Stimulated activated CD8-positive, alpha-beta memory T cell treated with anti-CD3 and anti-CD28 coated beads, Interleukin-2, amount 100 ng/mL, for 1 hour (primary cell): ENCODE measurements at regions not wholly inside any gene's neighbourhood (a gene's known extent, or its start where the extent isn't known, plus 50 kb on each side); places are given as distances from the start of the nearest gene placed in this dataset.

Experiments
- DNase-seq, 2 donors: peaks; one replicate each; pipeline ENCODE4 v3.0.0-alpha.2; 2020; ENCODE audit warnings: low read depth in 2 of 2

GRCh38 chr2:133838642-133839365 lies 270.5 kb upstream of the NCKAP5 start:
- no peak for DNase-seq

- no peak for DNase-seq
These were observed 271.4 kb upstream of the NCKAP5 start for GRCh38 chr2:133839677-133840076.

- DNase-seq, result no peak
These were observed 272.5 kb upstream of the NCKAP5 start for GRCh38 chr2:133840761-133841160.

- no peak for DNase-seq
These were observed 273.6 kb upstream of the NCKAP5 start for GRCh38 chr2:133841900-133842299.

GRCh38 chr2:133842446-133842845 lies 274.2 kb upstream of the NCKAP5 start:
- DNase-seq, result no peak

GRCh38 chr2:133843091-133843490 lies 274.8 kb upstream of the NCKAP5 start:
- no peak for DNase-seq

- no peak for DNase-seq
These were observed 275.3 kb upstream of the NCKAP5 start for GRCh38 chr2:133843551-133843950.

GRCh38 chr2:133844214-133844892 lies 276.1 kb upstream of the NCKAP5 start:
- DNase-seq, result peak; percentile 5 to 12

GRCh38 chr2:133846476-133846875 lies 278.2 kb upstream of the NCKAP5 start:
- no peak for DNase-seq

GRCh38 chr2:133847591-133847990 lies 279.3 kb upstream of the NCKAP5 start:
- DNase-seq, result no peak

GRCh38 chr2:133848111-133848649 lies 279.9 kb upstream of the NCKAP5 start:
- no peak for DNase-seq

- DNase-seq, result no peak
These were observed 281.1 kb upstream of the NCKAP5 start for GRCh38 chr2:133849341-133849740.

- no peak for DNase-seq
These were observed 286.4 kb upstream of the NCKAP5 start for GRCh38 chr2:133854603-133855200.

- DNase-seq, result no peak
These were observed 287.3 kb upstream of the NCKAP5 start for GRCh38 chr2:133855526-133855925.

GRCh38 chr2:133856678-133857077 lies 288.4 kb upstream of the NCKAP5 start:
- no peak for DNase-seq

GRCh38 chr2:133859578-133859977 lies 291.3 kb upstream of the NCKAP5 start:
- DNase-seq, result no peak

- DNase-seq, result no peak
These were observed 294.2 kb upstream of the NCKAP5 start for GRCh38 chr2:133862400-133862977.

GRCh38 chr2:133863106-133863800 lies 295.0 kb upstream of the NCKAP5 start:
- no peak for DNase-seq

- no peak for DNase-seq
These were observed 296.9 kb upstream of the NCKAP5 start for GRCh38 chr2:133865141-133865540.

GRCh38 chr2:133867166-133867565 lies 298.9 kb upstream of the NCKAP5 start:
- no peak for DNase-seq

GRCh38 chr2:133871545-133872209 lies 303.4 kb upstream of the NCKAP5 start:
- no peak for DNase-seq
